ENCODE measurements at regions not wholly inside any gene's neighbourhood (a gene's known extent, or its start where the extent isn't known, plus 50 kb on each side); places are given as distances from the start of the nearest gene placed in this dataset.
"Not testable (repeated sequence)": the region's sequence is repeated elsewhere in the genome, so short reads cannot be mapped to it uniquely, and the experiment has no call there.

GRCh38 chr3:145904138-145904537, 256.8 kb downstream of the PLOD2 start:
- no peak for DNase-seq

GRCh38 chr3:145906301-145906700, 254.7 kb downstream of the PLOD2 start:
- no peak for DNase-seq

GRCh38 chr3:145906755-145907154, 254.2 kb downstream of the PLOD2 start:
- no peak for DNase-seq

GRCh38 chr3:145911016-145911415, 250.0 kb downstream of the PLOD2 start:
- no peak for DNase-seq

DNA sequence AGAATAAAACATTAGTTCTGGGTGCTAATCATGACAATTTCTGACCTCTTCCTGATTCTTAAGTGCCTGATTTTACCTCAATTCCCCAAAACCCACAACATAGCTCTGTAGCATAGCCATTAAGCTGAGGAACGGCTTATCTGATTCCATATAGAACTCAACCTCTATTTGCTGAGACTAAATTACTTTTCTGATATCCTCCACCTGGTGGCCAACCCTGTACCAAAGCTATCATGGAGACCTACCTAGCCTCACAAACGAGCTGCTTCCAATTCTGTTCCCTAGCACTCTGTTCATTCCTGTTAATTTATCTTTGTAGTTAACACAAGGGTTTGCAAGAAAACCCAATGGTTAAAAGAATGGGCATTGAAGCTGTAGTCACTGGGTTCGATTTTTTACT, 245.2 kb downstream of the PLOD2 start:
- DNase-seq, result no peak

- not testable (repeated sequence) for DNase-seq
Observed at GRCh38 chr3:145927736-145928135, 233.2 kb downstream of the PLOD2 start.

- DNase-seq, result no peak
Observed at GRCh38 chr3:145936971-145937370, 224.0 kb downstream of the PLOD2 start.

DNA sequence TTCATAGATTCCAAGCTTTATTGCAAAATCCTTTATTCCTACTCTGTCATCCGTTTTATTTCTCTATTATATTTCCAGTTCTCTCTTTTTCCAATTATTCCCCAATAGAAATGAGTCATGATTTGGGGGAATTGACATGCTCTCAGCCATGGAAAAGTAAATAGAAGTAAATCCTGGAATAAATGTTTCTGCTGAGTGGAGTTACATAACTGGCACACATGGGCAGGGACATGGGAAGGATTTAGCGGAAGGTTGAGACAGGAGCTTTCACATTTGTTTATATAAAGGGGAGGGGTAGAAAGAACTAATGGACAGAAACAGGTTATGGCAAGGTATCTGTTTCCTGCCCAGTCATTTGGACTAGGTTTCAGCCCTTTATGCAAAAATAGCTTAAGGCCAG, 221.6 kb downstream of the PLOD2 start:
- no peak for DNase-seq

DNA sequence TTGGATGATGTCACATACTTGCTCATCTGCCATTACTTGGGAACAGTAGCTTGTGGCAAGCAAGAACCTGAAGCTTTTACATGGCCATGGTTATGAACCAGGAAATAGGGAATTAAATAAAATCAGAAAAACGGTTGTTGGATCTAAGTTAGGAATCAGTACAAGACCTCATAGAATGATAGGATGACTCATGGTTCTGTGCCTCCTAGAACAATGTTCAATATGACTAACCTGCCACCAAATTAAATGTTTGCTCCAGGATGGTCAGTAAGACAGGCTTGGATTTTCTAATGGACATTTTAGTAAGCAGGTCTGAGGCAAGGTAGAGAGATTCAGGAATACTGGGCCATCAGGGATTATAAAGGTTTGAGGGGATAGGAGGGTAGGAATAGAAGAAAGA, 218.9 kb downstream of the PLOD2 start:
- DNase-seq, result no peak

GRCh38 chr3:145943952-145944351, 217.0 kb downstream of the PLOD2 start:
- no peak for DNase-seq

- DNase-seq, result no peak
Observed at GRCh38 chr3:145951441-145951840, 209.5 kb downstream of the PLOD2 start.

GRCh38 chr3:145952536-145952935, 208.4 kb downstream of the PLOD2 start:
- no peak for DNase-seq

DNA sequence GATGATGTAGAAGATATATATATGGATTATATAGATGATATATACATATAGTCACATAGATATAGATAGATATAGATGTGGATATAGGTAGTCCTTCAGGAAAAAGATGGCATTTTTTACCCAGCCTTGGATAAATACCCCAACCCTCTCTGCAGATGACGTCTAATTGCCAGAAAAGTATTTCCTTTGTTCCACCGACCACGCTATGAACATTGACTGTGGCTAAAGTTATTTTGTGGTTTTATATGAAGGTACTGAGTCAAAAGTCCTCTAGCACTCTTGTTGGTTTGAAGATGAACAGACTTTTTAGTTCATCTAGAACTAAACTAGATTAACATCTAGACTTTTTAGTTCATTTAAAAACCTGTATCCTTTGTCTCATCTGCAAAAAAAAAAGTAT, 207.7 kb downstream of the PLOD2 start:
- no peak for DNase-seq

- DNase-seq, result no peak
Observed at GRCh38 chr3:145959457-145960088, 201.4 kb downstream of the PLOD2 start.

DNA sequence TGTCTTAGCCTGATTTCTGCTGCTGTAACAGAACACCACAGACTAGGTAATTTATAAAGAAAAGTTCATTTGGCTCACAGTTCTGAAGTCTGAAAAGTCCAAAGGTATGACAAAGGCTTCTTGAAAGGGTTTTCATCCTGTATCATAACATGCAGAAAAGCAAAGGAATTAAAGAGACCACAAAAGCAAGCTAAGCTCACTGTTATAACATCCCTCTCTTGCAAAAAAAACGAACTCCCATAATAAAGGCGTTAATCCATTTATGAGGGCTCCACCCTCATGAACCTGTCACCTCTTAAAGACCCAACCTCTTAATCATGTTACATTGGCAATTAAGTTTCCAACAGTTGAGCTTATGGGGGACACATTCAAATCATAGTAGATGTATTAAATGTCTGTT, 197.9 kb downstream of the PLOD2 start:
- no peak for DNase-seq

GRCh38 chr3:145967043-145967442, 193.9 kb downstream of the PLOD2 start:
- no peak for DNase-seq

GRCh38 chr3:145971186-145971585, 189.8 kb downstream of the PLOD2 start:
- DNase-seq, result no peak

GRCh38 chr3:145972851-145973250, 188.1 kb downstream of the PLOD2 start:
- DNase-seq, result no peak

GRCh38 chr3:145981056-145981455, 179.9 kb downstream of the PLOD2 start:
- no peak for DNase-seq

DNA sequence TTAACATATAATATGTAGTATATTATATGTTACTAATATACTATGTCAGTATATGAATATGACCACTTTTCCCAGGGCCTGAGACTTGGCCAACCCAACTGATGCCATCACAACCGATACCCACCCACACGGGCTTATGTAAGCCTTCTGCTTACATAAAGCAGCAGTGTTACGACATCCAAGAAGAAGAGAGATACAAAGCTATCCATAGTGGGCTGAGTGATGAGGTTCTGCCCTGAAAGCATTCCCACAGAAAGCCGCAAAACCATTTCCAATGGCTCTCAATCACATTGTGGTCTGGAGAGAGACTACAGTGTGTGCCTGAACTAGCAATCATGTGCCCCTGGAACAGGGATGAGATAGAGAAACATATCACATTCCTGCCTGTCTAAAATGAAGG, 177.9 kb downstream of the PLOD2 start:
- no peak for DNase-seq

Data from GF-D8 (cell line).